ENCODE measurements at regions not wholly inside any gene's neighbourhood (a gene's known extent, or its start where the extent isn't known, plus 50 kb on each side); places are given as distances from the start of the nearest gene placed in this dataset.

DNA sequence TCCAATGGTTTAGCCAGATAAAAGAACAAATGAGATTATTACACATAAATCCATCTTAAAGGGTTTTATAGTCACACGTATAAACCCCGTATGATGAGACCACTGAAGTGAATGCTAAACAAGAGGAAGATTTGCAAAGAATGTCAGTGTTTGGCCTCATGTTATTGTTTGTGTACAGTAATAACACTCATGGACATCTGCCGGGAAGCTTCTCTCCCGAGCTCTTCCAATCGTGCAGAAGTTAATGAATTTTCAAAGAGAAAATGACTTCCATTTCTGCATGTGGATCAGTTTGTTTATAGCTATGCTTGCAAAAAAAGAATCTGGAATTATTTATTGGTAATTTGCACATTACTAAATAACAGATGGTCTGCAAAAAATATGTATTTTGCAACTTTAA, 88.5 kb upstream of the APCDD1 start:
- TF ChIP-seq POLR2AphosphoS5 (IDR thresholded peaks at IDR 0.05; ENCODE audit: borderline replicate concordance, low read depth, low read length) = no peak
- TF ChIP-seq EZH2 (IDR thresholded peaks at IDR 0.05) = no peak
- no peak for TF ChIP-seq FOXP2 (optimal IDR thresholded peaks at IDR 0.05; ENCODE audit: control extremely low read depth, extremely low read length, insufficient read depth)
